Subcutaneous abdominal adipose tissue (tissue), 5 donors: ENCODE measurements at regions not wholly inside any gene's neighbourhood (a gene's known extent, or its start where the extent isn't known, plus 50 kb on each side); places are given as distances from the start of the nearest gene placed in this dataset.

ENCODE experiments used
- H3K27ac ChIP-seq: one replicate; pipeline ENCODE4 v1.7.0; 2013; ENCODE audit warnings: low read depth, mild to moderate bottlenecking, inconsistent platforms, low read length, moderate library complexity
- H3K27me3 ChIP-seq, 5 donors: one replicate each; pipeline ENCODE4 v1.7.0; 2013; ENCODE audit warnings: low read length in 5 of 5, inconsistent platforms in 1 of 5; ENCODE audit not compliant: control insufficient read depth in 5 of 5, insufficient read depth in 4 of 5
- H3K36me3 ChIP-seq, 5 donors: one replicate each; pipeline ENCODE4 v1.7.0; 2013; ENCODE audit warnings: low read length in 5 of 5; ENCODE audit not compliant: control insufficient read depth in 5 of 5, insufficient read depth in 5 of 5
- H3K4me1 ChIP-seq, 5 donors: one replicate each; pipeline ENCODE4 v1.7.0; 2013; ENCODE audit warnings: low read length in 5 of 5, mild to moderate bottlenecking in 3 of 5, moderate library complexity in 1 of 5; ENCODE audit not compliant: control insufficient read depth in 5 of 5, insufficient read depth in 5 of 5
- H3K4me3 ChIP-seq, 5 donors: one replicate each; pipeline ENCODE4 v1.7.0; 2013; ENCODE audit warnings: low read length in 5 of 5, low read depth in 1 of 5
- H3K9ac ChIP-seq, 5 donors: one replicate each; pipeline ENCODE4 v1.7.0; 2013; ENCODE audit warnings: low read length in 5 of 5, mild to moderate bottlenecking in 4 of 5, moderate library complexity in 3 of 5
- H3K9me3 ChIP-seq, 5 donors: one replicate each; pipeline ENCODE4 v1.7.0; 2013; ENCODE audit warnings: low read length in 5 of 5; ENCODE audit not compliant: control insufficient read depth in 5 of 5
- donor health status: healthy.
- donor health status: healthy.
- donor health status: healthy.
- donor health status: healthy.
- donor health status: healthy.

DNA sequence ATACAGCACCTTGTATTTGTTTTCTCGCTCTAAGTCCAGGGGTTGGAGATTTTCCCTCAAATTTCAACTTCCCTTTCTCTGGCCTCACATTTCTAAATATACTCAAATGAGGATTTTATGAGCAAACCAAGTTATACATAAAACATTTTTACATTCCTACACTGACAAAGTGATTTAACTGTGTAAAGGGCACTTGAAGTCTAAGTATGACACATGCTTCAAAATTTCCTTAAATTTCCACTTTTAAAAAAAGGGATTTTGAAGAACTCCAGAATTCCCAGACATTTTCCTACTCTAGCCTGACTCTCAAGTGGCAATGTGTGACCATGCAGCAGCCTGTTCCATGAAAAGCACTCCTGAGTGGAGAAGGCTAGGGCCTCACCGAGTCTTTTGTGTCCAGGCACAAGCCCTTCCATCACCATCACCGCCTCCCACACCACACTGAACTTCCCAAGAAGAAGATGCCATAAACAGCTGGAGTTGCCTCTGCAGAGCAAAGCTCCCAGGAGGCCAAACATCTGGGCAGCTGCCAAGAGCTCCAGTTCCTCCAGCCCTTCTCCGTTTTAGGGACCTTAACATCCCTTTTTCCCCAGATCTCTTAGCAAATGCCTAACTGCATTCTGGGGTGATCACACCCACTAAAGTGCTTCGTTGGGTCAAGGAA lies 68.9 kb downstream of the NCR2 start:
- Histone ChIP-seq H3K9me3 (peaks cover 0 to 18% (median 7%) of the 10 kb centered on the region in 5 donors), H3K4me3 (no peak overlapping the region), H3K9ac (no peak overlapping the region), H3K36me3 (peaks cover 0 to 5% (median 0%) of the 10 kb centered on the region in 5 donors), H3K4me1 (peaks cover 0 to 25% (median 15%) of the 10 kb centered on the region in 5 donors), H3K27me3 (peaks cover 0 to 22% (median 18%) of the 10 kb centered on the region in 5 donors), H3K27ac (no peak overlapping the region)

DNA sequence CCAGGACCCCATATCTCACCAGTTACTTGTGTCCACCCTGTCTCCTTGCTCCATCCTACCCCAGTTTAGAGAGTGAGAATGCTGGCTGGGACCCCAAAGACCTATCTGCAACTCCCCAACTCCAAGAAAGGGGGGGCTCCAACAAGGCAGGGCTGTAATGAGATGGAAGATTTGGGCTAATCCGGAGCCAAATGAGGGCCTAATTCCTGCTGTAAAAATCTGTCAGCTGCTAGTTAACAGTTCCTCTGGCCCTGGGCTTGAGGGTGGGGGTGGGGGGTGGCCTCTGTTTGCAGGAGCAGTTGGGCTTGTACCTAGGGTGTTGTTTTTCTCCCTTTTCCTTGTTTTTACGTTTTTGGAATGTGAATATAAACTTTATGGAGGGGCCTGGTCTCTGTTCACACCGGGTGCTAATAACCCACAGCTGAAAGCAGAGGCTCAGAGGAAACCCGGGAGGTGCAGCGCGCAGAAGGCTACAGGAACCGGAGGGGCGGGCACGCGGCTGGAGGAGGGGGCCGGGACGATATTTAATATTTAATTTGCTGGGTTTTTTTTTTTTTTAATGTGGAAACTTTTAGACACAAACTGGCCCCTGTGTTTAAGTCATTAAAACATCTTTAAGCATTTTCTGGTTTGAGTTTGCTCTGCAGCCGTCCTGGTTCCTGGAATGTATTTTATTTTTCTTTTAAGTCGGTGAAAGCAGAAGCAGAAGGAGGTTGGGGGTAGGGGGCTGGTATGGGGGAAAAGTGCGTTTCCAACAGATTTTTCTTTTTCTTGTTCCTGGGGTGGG lies 70.7 kb downstream of the NCR2 start:
- Histone ChIP-seq H3K4me3 (no peak overlapping the region), H3K27me3 (peaks cover 0 to 33% (median 20%) of the 10 kb centered on the region in 5 donors), H3K36me3 (peaks cover 0 to 5% (median 0%) of the 10 kb centered on the region in 5 donors)

DNA sequence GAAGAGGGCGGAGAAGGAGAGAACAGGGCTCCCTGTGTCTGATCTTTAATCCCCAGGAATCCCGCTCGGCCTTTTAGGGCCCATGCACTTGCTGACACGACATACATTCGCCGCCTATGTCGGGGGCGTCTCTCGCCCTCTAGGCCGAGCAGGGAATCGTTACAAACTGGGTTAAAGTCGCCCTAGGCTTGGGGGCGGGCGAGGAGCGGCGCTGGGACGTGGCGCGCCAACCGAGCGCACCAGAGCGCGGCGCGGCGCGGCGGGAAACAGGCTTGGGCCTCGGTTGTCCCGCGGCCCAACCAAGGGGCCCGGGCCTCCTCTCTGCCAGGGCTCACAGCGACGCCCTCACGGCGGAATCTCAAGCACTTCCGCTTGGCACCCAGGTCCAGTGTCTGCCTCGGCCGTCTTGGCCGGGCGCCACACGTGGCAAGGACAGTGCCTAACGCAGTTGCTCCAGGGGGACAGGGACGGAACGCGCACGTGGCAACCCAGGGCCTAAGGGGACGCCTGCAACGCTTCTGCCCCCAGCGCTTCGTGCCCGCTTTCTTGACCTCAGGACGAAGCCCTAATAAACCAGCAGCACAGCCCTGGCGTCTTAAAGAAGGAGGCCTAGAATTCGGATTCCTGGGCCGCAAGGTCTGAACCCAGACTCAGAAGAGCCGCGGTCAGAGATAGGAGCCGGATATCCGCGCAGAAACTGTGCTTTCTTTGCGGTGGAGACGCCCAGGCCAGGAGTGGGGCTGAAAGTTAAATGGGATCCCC lies 71.5 kb downstream of the NCR2 start:
- Histone ChIP-seq H3K4me1 (peaks cover 0 to 25% (median 15%) of the 10 kb centered on the region in 5 donors), H3K4me3 (peak overlapping the region in 1 of 5 donors; percentile 4), H3K27ac (no peak overlapping the region), H3K36me3 (peaks cover 0 to 2% (median 0%) of the 10 kb centered on the region in 5 donors), H3K9me3 (peaks cover 0 to 9% (median 4%) of the 10 kb centered on the region in 5 donors), H3K27me3 (peaks cover 4 to 38% (median 23%) of the 10 kb centered on the region in 5 donors), H3K9ac (no peak overlapping the region)

More for the DNA sequence above, 70.7 kb downstream of the NCR2 start:
- Histone ChIP-seq H3K4me1 (peaks cover 0 to 25% (median 15%) of the 10 kb centered on the region in 5 donors), H3K9ac (no peak overlapping the region), H3K27ac (no peak overlapping the region), H3K9me3 (peaks cover 0 to 16% (median 5%) of the 10 kb centered on the region in 5 donors)

GRCh38 chr6:41408576-41408975 lies 73.2 kb downstream of the NCR2 start:
- H3K4me1 ChIP-seq, result peaks cover 0 to 25% (median 15%) of the 10 kb centered on the region in 5 donors
- no peak overlapping the region for H3K27ac ChIP-seq
- H3K27me3 ChIP-seq, result peaks cover 9 to 46% (median 38%) of the 10 kb centered on the region in 5 donors
- H3K9ac ChIP-seq, result no peak overlapping the region
- peaks cover 0 to 9% (median 4%) of the 10 kb centered on the region in 5 donors for H3K9me3 ChIP-seq
- no peaks in the 10 kb centered on the region for H3K36me3 ChIP-seq
- H3K4me3 ChIP-seq, result no peak overlapping the region

DNA sequence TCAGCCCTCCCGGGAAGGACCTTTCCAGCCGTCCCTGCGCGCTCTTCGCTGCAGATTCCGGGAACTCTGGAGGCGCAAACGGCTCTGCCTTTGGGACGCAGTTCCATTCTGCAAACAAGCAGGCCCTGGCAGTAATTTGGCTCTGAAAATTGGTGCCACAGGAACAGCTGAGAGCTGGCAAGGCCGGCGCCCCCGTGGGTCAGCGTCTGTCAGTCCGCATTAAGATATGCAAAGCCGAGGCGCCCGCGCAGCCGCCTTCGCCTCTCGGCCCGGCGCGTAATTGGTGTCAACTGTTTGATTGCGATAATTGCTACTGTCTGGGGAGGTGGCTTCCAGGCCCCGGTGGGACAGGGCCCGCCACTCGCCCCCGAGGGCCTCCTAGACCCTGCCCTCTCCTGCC lies 73.6 kb downstream of the NCR2 start:
- H3K9me3 ChIP-seq, result peaks cover 0 to 9% (median 4%) of the 10 kb centered on the region in 5 donors

GRCh38 chr6:41409489-41409888 lies 74.1 kb downstream of the NCR2 start:
- H3K9ac ChIP-seq, result no peak overlapping the region
- no peak overlapping the region for H3K4me3 ChIP-seq
- H3K9me3 ChIP-seq, result peaks cover 0 to 9% (median 4%) of the 10 kb centered on the region in 5 donors
- peaks cover 6 to 55% (median 43%) of the 10 kb centered on the region in 5 donors for H3K27me3 ChIP-seq
- no peak overlapping the region for H3K27ac ChIP-seq
- H3K4me1 ChIP-seq, result peaks cover 0 to 25% (median 15%) of the 10 kb centered on the region in 5 donors
- H3K36me3 ChIP-seq, result no peaks in the 10 kb centered on the region

More for the DNA sequence above, 73.6 kb downstream of the NCR2 start:
- Histone ChIP-seq H3K4me3 (no peak overlapping the region), H3K36me3 (no peaks in the 10 kb centered on the region), H3K27ac (no peak overlapping the region), H3K27me3 (peaks cover 6 to 50% (median 42%) of the 10 kb centered on the region in 5 donors), H3K4me1 (peaks cover 0 to 25% (median 15%) of the 10 kb centered on the region in 5 donors), H3K9ac (no peak overlapping the region)

GRCh38 chr6:41411961-41412360 lies 76.6 kb downstream of the NCR2 start:
- H3K9ac ChIP-seq, result no peak overlapping the region
- no peaks in the 10 kb centered on the region for H3K9me3 ChIP-seq
- no peak overlapping the region for H3K27ac ChIP-seq
- H3K27me3 ChIP-seq, result peaks cover 17 to 73% (median 57%) of the 10 kb centered on the region in 5 donors
- peaks cover 0 to 20% (median 10%) of the 10 kb centered on the region in 5 donors for H3K4me1 ChIP-seq
- no peaks in the 10 kb centered on the region for H3K36me3 ChIP-seq
- no peak overlapping the region for H3K4me3 ChIP-seq

- Histone ChIP-seq H3K4me3 (no peak overlapping the region), H3K9ac (no peak overlapping the region), H3K27me3 (peaks cover 17 to 74% (median 48%) of the 10 kb centered on the region in 5 donors), H3K9me3 (no peaks in the 10 kb centered on the region), H3K36me3 (no peaks in the 10 kb centered on the region), H3K27ac (no peak overlapping the region), H3K4me1 (peaks cover 0 to 10% (median 4%) of the 10 kb centered on the region in 5 donors)
Observed at GRCh38 chr6:41413250-41413649, 77.8 kb downstream of the NCR2 start.

- H3K9ac ChIP-seq, result no peak overlapping the region
- H3K27me3 ChIP-seq, result peaks cover 17 to 67% (median 44%) of the 10 kb centered on the region in 5 donors
- no peak overlapping the region for H3K27ac ChIP-seq
- no peaks in the 10 kb centered on the region for H3K36me3 ChIP-seq
- H3K9me3 ChIP-seq, result peaks cover 0 to 10% (median 3%) of the 10 kb centered on the region in 5 donors
- no peaks in the 10 kb centered on the region for H3K4me1 ChIP-seq
- no peak overlapping the region for H3K4me3 ChIP-seq
Observed at GRCh38 chr6:41416501-41416837, 81.1 kb downstream of the NCR2 start.
